Hepatocyte (in vitro differentiated cells): ENCODE measurements at regions not wholly inside any gene's neighbourhood (a gene's known extent, or its start where the extent isn't known, plus 50 kb on each side); places are given as distances from the start of the nearest gene placed in this dataset.

ENCODE experiments used
- EZH2 ChIP-seq: fragments of 200-600 bp; sonication (generic); IDR thresholded peaks from 2 replicates; pipeline ENCODE4 v1.6.1; 2016; ENCODE audit warnings: antibody characterized with exemption, mild to moderate bottlenecking, borderline replicate concordance
- EZH2phosphoT487 ChIP-seq: fragments of 200-600 bp; sonication (generic); IDR thresholded peaks from one replicate; pipeline ENCODE4 v1.6.1; 2018; ENCODE audit warnings: antibody characterized with exemption, mild to moderate bottlenecking, low read depth, moderate library complexity; ENCODE audit not compliant: unreplicated experiment, severe bottlenecking
- TF ChIP-seq, protein P1 (sequence below): fragments of 200-600 bp; sonication (generic); IDR thresholded peaks from 2 replicates; pipeline ENCODE4 v1.5.1; 2016; ENCODE audit warnings: antibody characterized with exemption, mild to moderate bottlenecking; ENCODE audit not compliant: poor library complexity

DNA sequence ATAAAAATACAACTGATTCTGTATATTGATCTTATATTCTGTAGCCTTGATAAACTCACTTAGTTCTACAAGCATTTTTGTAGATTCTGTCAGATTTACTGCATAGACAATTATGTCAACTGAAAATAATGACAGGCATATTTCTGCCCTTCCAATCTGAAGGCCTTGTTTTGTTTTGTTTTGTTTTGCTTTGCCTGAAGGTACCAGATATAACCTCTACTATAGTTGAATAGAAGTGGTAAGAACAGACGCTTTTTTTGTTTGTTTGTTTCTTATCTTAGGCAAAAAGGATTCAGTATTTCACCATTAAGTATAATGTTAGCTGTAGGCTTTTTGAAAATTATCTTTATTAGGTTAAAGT lies 64.6 kb upstream of the RSPO3 start:
- TF ChIP-seq, protein P1, sequence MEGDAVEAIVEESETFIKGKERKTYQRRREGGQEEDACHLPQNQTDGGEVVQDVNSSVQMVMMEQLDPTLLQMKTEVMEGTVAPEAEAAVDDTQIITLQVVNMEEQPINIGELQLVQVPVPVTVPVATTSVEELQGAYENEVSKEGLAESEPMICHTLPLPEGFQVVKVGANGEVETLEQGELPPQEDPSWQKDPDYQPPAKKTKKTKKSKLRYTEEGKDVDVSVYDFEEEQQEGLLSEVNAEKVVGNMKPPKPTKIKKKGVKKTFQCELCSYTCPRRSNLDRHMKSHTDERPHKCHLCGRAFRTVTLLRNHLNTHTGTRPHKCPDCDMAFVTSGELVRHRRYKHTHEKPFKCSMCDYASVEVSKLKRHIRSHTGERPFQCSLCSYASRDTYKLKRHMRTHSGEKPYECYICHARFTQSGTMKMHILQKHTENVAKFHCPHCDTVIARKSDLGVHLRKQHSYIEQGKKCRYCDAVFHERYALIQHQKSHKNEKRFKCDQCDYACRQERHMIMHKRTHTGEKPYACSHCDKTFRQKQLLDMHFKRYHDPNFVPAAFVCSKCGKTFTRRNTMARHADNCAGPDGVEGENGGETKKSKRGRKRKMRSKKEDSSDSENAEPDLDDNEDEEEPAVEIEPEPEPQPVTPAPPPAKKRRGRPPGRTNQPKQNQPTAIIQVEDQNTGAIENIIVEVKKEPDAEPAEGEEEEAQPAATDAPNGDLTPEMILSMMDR: no peak
- TF ChIP-seq EZH2: no peak
- no peak for TF ChIP-seq EZH2phosphoT487
